ENCODE measurements at regions not wholly inside any gene's neighbourhood (a gene's known extent, or its start where the extent isn't known, plus 50 kb on each side); places are given as distances from the start of the nearest gene placed in this dataset.
"Not testable (repeated sequence)": the region's sequence is repeated elsewhere in the genome, so short reads cannot be mapped to it uniquely, and the experiment has no call there.

DNA sequence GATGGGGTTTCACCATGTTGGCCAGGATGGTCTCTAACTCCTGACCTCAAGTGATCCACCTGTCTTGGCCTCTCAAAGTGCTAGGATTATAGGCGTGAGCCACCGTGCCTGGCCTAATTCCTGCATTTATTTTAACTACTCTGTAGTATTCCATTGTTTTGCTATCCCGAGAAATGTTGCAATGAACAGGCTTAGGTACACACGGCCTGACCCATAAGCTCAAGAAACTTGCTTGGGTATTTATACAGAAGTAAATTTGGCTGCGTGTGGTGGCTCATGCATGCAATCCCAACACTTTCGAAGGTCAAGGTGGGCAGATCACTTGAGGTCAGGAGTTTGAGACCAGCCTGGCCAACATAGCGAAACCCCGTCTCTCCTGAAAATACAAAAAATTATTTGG, 67.1 kb upstream of the GPCPD1 start:
- TF ChIP-seq ZNF521 (tag by site-specific recombination; IDR thresholded peaks at IDR 0.05); ZNF76 (tag by site-specific recombination; IDR thresholded peaks at IDR 0.05; ENCODE audit: borderline replicate concordance, low read depth); CTCF (tag by site-specific recombination; IDR thresholded peaks at IDR 0.05); ZNF354C (tag by site-specific recombination; IDR thresholded peaks at IDR 0.05; ENCODE audit: borderline replicate concordance, low read depth); ZFP37 (tag by site-specific recombination; IDR thresholded peaks at IDR 0.05); ZNF529 (tag by site-specific recombination; IDR thresholded peaks at IDR 0.05; ENCODE audit: insufficient replicate concordance); PBX3 (CRISPR knock-in tag; IDR thresholded peaks at IDR 0.05); ZBTB20 (tag by site-specific recombination; IDR thresholded peaks at IDR 0.05); HOXA7 (CRISPR knock-in tag; IDR thresholded peaks at IDR 0.05; ENCODE audit: borderline replicate concordance); ZNF830 (tag by site-specific recombination; IDR thresholded peaks at IDR 0.05; ENCODE audit: low read depth): not testable (repeated sequence)
